ENCODE measurements at regions not wholly inside any gene's neighbourhood (a gene's known extent, or its start where the extent isn't known, plus 50 kb on each side); places are given as distances from the start of the nearest gene placed in this dataset.

DNA sequence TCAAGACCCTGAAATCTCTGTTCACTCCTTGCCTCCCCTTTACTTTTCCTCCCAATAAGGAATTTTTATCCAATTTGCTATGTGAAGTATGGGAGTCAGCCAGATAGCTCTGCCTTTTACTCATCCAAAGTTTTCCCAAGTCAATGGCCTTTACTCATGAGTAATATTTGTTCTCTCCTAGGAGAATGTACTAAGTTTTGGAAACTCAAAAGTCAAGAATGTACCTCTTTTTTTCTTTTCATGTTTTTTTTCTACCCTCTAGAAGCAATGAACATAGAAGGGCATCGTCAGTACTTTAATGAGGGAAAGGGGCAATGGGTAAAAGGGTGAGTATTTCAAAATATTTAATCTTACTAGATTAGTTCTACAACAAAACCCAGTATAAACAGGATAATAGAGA, 140.2 kb upstream of the SGCD start:
- Histone ChIP-seq H3K9me2 (replicated peaks; ENCODE audit: insufficient read depth, low read length) (no peaks in the 10 kb centered on the region), H3K4me3 (ENCODE audit: low read length) (no peak overlapping the region), H3K9ac (ENCODE audit: low read length) (no peak overlapping the region), H4K20me1 (ENCODE audit: insufficient read depth, low read length) (no peaks in the 10 kb centered on the region), H3K4me2 (ENCODE audit: low read depth, low read length) (no peak overlapping the region), H3K27ac (ENCODE audit: low read length) (no peak overlapping the region), H3K4me1 (ENCODE audit: low read length) (no peaks in the 10 kb centered on the region), H3F3A (ENCODE audit: insufficient read depth, low read length) (no peaks in the 10 kb centered on the region), H3K36me3 (replicated peaks; ENCODE audit: insufficient read depth, low read length) (no peaks in the 10 kb centered on the region), H3K79me2 (ENCODE audit: low read length) (no peaks in the 10 kb centered on the region), H2AFZ (ENCODE audit: low read length) (no peak overlapping the region), H3K27me3 (replicated peaks; ENCODE audit: insufficient read depth, low read length) (no peaks in the 10 kb centered on the region), H3K9me3 (replicated peaks; ENCODE audit: insufficient read depth, low read length) (no peaks in the 10 kb centered on the region)
- DNase-seq: no peak
- no peak for TF ChIP-seq EZH2 (optimal IDR thresholded peaks at IDR 0.05; ENCODE audit: low read depth, low read length)
- TF ChIP-seq, protein P1, sequence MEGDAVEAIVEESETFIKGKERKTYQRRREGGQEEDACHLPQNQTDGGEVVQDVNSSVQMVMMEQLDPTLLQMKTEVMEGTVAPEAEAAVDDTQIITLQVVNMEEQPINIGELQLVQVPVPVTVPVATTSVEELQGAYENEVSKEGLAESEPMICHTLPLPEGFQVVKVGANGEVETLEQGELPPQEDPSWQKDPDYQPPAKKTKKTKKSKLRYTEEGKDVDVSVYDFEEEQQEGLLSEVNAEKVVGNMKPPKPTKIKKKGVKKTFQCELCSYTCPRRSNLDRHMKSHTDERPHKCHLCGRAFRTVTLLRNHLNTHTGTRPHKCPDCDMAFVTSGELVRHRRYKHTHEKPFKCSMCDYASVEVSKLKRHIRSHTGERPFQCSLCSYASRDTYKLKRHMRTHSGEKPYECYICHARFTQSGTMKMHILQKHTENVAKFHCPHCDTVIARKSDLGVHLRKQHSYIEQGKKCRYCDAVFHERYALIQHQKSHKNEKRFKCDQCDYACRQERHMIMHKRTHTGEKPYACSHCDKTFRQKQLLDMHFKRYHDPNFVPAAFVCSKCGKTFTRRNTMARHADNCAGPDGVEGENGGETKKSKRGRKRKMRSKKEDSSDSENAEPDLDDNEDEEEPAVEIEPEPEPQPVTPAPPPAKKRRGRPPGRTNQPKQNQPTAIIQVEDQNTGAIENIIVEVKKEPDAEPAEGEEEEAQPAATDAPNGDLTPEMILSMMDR (IDR thresholded peaks at IDR 0.05; ENCODE audit: low read length): no peak
- TF ChIP-seq EZH2phosphoT487 (IDR thresholded peaks at IDR 0.05; ENCODE audit: low read length): no peak

DNA sequence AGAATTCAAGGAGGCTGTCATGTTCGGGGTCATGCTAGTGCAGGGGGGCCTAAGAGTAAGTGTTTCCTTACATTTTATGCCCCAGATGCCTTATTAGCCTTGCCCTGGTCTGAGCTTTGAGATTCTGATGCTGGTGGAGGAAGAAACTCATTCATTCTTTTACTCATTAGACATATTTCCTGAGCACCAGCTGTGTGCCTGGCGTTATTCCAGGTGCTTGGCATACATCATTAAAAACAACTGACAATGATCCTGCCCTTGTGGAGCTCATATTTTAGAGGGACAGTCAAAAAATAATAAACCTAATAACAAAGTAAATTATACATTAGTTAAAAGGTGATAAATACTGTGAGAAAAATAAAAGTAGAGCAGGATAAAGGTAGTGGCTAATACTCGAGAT, 138.9 kb upstream of the SGCD start:
- no peak overlapping the region for H2AFZ ChIP-seq (ENCODE audit: low read length)
- H3K4me2 ChIP-seq (ENCODE audit: low read depth, low read length): no peak overlapping the region
- H3K4me1 ChIP-seq (ENCODE audit: low read length): no peaks in the 10 kb centered on the region
- no peak overlapping the region for H3K9ac ChIP-seq (ENCODE audit: low read length)
- no peaks in the 10 kb centered on the region for H3K27me3 ChIP-seq (replicated peaks; ENCODE audit: insufficient read depth, low read length)
- H3K9me3 ChIP-seq (replicated peaks; ENCODE audit: insufficient read depth, low read length): no peaks in the 10 kb centered on the region
- no peaks in the 10 kb centered on the region for H3K79me2 ChIP-seq (ENCODE audit: low read length)
- H4K20me1 ChIP-seq (ENCODE audit: insufficient read depth, low read length): no peaks in the 10 kb centered on the region
- TF ChIP-seq EZH2 (optimal IDR thresholded peaks at IDR 0.05; ENCODE audit: low read depth, low read length) (no peak), EZH2phosphoT487 (IDR thresholded peaks at IDR 0.05; ENCODE audit: low read length) (no peak)
- TF ChIP-seq, protein P1 (IDR thresholded peaks at IDR 0.05; ENCODE audit: low read length): no peak
- H3K36me3 ChIP-seq (replicated peaks; ENCODE audit: insufficient read depth, low read length): no peaks in the 10 kb centered on the region
- no peaks in the 10 kb centered on the region for H3F3A ChIP-seq (ENCODE audit: insufficient read depth, low read length)
- no peak overlapping the region for H3K27ac ChIP-seq (ENCODE audit: low read length)
- H3K4me3 ChIP-seq (ENCODE audit: low read length): no peak overlapping the region
- no peak for DNase-seq
- no peaks in the 10 kb centered on the region for H3K9me2 ChIP-seq (replicated peaks; ENCODE audit: insufficient read depth, low read length)

DNA sequence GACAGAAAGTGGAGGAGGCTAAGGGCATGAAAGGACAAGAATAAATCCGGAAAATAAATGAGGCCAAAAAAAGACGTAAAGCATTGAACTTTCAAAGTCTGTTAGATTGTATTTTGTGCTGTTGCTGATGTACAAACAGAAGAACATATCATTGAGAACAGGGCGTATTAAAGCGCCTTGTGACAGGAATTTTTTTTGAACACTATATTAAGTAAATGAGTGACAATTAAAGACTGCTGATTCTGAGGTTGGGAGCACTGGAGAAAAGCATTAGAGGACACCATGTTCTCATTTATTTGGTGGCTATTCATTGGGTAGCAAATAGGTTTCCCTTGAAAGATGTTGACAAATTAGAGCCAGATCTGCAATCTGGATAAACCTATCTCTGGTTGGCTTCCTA, 137.3 kb upstream of the SGCD start:
- H3F3A ChIP-seq (ENCODE audit: insufficient read depth, low read length): no peaks in the 10 kb centered on the region
- no peaks in the 10 kb centered on the region for H3K79me2 ChIP-seq (ENCODE audit: low read length)
- no peak overlapping the region for H3K4me3 ChIP-seq (ENCODE audit: low read length)
- H3K27ac ChIP-seq (ENCODE audit: low read length): no peak overlapping the region
- no peaks in the 10 kb centered on the region for H4K20me1 ChIP-seq (ENCODE audit: insufficient read depth, low read length)
- TF ChIP-seq EZH2phosphoT487 (IDR thresholded peaks at IDR 0.05; ENCODE audit: low read length): no peak
- TF ChIP-seq EZH2 (optimal IDR thresholded peaks at IDR 0.05; ENCODE audit: low read depth, low read length): no peak
- TF ChIP-seq, protein P1 (IDR thresholded peaks at IDR 0.05; ENCODE audit: low read length): no peak
- H2AFZ ChIP-seq (ENCODE audit: low read length): no peak overlapping the region
- DNase-seq: no peak
- H3K27me3 ChIP-seq (replicated peaks; ENCODE audit: insufficient read depth, low read length): no peaks in the 10 kb centered on the region
- no peaks in the 10 kb centered on the region for H3K9me3 ChIP-seq (replicated peaks; ENCODE audit: insufficient read depth, low read length)
- H3K9me2 ChIP-seq (replicated peaks; ENCODE audit: insufficient read depth, low read length): no peaks in the 10 kb centered on the region
- H3K4me1 ChIP-seq (ENCODE audit: low read length): no peaks in the 10 kb centered on the region
- no peaks in the 10 kb centered on the region for H3K36me3 ChIP-seq (replicated peaks; ENCODE audit: insufficient read depth, low read length)
- no peak overlapping the region for H3K4me2 ChIP-seq (ENCODE audit: low read depth, low read length)
- H3K9ac ChIP-seq (ENCODE audit: low read length): no peak overlapping the region

Data from MM.1S (cell line).